SK-N-MC (cell line): ENCODE measurements at regions not wholly inside any gene's neighbourhood (a gene's known extent, or its start where the extent isn't known, plus 50 kb on each side); places are given as distances from the start of the nearest gene placed in this dataset.

ENCODE experiments used
- EZH2 ChIP-seq: fragments of 200-600 bp; sonication (generic); IDR thresholded peaks from one replicate; pipeline ENCODE4 v1.6.1; 2017; ENCODE audit warnings: antibody characterized with exemption
- FOXP2 ChIP-seq: optimal IDR thresholded peaks from 2 replicates; pipeline ENCODE3; 2011; ENCODE audit warnings: mild to moderate bottlenecking, moderate library complexity; ENCODE audit not compliant: insufficient read depth; ENCODE audit errors: extremely low read length, control extremely low read depth

DNA sequence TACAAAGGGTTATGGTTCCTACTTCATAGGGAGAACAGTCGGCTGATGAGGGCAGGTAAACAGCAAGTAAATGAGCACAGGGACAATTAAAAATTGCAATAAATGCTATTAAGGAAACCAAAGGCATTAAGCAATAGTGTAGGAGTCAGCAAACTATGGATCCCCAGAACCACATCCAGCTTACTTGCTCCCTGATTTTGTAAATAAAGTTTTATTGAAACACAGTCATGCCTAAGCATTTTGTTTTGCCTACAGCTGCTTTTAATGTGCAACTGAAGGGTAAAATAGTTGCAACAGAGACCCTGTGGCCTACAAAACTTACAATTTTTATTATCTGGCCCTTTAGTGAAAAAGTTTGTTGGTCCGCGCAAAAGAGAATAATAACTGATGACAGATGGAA, 351.2 kb upstream of the NR2F2 start:
- TF ChIP-seq EZH2 (no peak), FOXP2 (no peak)
